Fibroblast of skin of right quadriceps (primary cell): ENCODE measurements at regions not wholly inside any gene's neighbourhood (a gene's known extent, or its start where the extent isn't known, plus 50 kb on each side); places are given as distances from the start of the nearest gene placed in this dataset.
"Not testable (repeated sequence)": the region's sequence is repeated elsewhere in the genome, so short reads cannot be mapped to it uniquely, and the experiment has no call there.

Experiments used
- DNase-seq: peaks from one replicate; pipeline ENCODE4 v3.0.0-alpha.2; 2013

DNA sequence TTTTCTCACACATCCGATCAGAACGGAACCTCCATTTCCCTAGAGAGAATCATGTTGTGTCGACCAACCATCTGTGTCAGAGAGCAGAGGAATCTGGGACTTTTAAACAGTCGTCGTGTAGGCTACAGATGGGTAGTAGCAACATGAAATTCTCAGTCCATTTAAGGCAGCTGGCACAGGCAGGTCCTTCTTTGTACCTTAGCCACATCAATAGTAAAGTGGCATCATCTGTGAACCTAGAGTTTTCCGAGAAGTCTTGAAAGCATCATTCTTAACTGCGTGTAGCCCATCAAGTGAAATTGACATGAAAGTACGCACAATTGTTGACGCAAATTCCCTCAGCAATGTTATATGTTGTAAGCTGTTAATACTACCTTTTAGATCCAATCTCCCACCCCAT lies 114.5 kb upstream of the GRM7 start:
- no peak for DNase-seq

DNA sequence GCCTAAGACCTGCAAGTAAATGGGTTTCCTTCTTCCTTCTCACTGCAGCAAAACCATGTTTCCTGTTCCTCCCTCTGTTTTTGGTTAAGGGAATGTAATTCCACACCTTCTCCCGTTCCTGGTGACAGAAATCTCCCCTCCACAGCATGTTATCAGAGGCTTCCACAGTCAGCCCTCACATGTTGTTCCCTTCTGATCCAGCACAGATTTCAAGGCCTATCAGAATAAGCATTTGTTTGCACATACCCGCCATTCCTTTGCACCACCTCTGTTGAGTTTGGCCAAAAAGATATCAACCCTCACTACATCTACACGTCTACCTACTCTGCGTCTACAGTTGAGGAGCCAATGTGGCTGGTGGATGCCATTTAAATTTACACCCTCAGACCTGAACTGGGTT lies 113.9 kb upstream of the GRM7 start:
- no peak for DNase-seq

DNA sequence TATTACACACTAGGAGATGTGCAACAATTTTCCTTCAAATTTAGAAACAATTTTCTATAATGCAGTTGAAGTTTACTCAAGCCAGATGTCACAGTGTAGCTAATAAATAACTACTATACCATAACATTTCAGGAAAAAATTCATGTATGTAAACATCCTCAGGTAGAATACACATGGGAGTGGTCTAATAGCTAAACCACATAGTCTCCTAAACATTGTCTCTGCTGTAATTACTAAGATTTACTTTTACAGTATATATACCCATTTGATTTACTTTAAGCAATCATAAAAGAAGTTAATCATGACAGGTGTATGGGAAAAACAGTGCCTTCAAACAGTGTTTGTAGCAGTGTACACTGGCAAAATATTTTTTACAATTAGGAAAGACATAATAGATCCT lies 110.1 kb upstream of the GRM7 start:
- DNase-seq: no peak

DNA sequence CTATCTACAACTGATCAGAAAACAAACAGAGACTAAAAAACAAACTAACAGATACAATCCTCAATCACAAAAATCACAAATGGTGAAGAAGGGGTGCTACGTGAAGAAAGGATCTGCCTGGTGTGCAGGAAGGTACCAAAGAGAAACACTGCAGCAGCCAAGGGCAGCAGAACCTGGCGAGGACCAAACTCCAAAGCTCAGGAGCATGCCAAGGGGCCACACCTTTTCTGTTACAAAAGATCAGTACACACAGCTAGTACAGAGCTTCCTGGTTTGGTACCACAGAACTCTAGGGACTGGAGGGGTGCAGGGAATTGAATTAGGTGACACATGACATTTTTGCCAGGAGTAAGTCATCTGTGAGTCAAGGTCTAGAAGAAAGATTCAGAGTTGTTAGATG lies 107.4 kb upstream of the GRM7 start:
- DNase-seq: no peak

DNA sequence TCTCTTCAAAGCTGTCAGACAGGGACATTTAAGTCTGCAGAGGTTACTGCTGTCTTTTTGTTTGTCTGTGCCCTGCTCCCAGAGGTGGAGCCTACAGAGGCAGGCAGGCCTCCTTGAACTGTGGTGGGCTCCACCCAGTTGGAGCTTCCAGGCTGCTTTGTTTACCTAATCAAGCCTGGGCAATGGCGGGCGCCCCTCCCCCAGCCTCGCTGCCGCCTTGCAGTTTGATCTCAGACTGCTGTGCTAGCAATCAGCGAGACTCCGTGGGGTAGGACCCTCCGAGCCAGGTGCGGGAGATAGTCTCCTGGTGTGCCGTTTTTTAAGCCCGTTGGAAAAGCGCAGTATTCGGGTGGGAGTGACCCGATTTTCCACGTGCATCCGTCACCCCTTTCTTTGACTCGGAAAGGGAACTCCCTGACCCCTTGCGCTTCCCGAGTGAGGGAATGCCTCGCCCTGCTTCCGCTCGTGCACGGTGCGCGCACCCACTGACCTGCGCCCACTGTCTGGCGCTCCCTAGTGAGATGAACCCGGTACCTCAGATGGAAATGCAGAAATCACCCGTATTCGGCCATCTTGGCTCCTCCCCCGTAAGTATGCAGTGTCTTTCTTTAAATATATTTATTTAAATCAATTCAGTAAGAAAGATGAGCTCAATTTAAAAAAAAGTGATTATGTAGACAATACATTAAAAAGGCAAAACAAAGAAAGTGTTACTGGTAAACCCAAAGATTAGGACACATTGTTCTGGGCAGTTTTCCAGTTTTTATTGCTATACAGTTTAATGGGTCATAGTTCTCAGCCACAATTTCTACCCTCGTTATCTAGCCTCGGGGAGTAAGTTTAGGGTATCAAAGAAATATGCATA lies 91.2 kb upstream of the GRM7 start:
- not testable (repeated sequence) for DNase-seq

DNA sequence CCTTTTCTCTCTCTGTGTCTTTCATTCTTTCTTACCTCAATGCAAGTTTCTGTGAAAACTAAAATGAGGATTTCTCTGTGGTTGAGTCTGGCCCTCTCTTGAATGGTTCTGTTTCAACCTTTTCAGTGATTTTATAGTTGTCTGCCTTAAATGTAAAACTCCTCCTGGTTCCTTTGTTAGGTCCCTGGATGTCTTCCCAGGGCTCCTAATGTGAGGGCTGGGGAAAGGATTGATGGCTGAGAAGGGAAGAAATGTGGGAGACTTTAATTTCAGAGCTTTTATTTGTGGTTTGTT lies 90.6 kb upstream of the GRM7 start:
- DNase-seq: no peak

DNA sequence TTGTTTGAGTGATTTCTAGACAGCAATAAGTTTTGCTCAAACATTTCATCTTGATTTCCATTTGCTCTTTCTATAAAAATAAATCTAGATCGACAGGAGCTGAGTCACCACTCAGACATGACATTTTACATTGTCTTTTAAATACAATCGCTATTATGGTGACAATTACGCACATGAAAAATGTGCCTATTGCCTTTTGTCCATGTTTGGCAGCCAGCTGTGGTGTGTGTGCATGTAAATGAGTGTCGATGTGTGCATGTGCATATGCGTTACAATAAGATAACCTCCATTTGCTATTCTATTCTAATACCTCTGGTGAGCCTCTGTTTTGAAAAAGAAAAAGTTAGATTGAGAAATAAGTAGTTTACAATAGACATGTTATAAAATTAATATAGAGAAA lies 89.7 kb upstream of the GRM7 start:
- no peak for DNase-seq

DNA sequence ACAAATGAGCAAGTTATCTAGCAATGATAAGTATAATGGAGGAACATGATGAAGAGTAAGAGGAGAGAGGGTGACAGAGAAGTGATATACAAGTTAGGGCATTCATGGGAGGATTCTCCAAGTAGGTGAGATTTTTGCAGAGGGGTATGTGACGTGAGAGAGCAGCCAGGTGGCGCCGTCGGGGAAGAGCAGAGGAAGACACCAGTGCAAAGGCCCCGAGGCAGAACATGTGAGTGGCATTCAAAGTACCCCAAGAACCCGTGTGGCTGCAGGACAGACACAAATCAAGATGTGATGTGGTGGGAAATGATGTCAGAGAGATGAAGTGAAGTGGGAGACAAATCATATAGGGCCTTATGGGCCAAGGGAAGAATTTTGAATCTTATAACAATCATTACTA lies 81.8 kb upstream of the GRM7 start:
- no peak for DNase-seq

DNA sequence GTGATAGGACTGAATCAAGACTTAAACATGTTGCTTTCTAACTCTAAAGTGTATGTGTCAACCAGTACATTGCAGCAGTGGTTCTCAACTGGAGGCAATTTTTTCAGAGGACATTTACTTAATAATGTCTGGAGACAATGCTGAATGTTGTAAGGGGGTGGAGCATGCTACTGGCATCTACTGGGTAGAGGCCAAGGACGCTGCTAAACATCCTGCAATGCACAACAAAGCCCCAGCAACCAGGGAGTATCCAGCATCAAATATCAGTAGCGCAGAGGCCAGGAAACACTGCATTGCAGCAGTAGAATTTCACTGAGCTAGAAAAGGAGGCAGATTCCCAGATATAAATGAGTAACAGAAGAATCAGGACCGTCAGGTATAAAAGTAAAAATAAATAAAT lies 79.8 kb upstream of the GRM7 start:
- DNase-seq: no peak

DNA sequence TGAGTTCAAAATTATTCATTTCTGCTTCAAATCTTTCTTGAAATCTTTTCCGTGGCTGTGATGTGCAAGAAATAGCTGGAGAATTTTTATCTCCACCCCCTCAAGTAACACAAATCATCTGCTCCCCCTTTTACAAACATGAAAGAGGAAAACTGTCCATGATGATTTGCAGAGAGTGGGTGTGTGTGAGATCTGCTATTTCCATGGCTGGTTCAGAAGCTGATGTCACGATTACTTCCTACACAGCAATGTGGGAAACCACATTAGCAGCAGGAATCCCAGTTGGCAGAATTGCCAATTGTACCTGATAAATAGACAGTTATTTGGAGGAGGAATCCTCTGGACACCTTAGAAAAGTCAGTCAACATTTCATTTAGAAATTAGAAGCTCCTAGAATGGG lies 75.2 kb upstream of the GRM7 start:
- no peak for DNase-seq

DNA sequence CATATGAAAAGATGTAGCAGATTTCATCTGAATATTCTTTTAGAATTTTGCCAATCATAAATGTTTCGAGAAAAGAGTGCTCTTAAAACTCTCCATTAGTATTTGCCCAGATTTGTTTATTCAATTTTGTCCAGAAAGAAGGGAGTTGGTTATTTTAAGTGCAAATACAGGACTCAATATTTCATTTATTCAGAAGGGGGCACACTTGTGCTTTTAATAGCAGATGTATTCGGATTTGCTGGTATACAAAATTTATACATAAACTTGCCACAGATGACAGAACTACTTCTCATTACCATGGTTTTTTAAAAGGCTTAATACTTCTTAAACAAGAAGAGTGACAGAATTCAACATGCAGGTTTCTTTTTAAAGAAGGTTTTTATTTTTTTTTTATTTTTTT lies 69.8 kb upstream of the GRM7 start:
- no peak for DNase-seq

DNA sequence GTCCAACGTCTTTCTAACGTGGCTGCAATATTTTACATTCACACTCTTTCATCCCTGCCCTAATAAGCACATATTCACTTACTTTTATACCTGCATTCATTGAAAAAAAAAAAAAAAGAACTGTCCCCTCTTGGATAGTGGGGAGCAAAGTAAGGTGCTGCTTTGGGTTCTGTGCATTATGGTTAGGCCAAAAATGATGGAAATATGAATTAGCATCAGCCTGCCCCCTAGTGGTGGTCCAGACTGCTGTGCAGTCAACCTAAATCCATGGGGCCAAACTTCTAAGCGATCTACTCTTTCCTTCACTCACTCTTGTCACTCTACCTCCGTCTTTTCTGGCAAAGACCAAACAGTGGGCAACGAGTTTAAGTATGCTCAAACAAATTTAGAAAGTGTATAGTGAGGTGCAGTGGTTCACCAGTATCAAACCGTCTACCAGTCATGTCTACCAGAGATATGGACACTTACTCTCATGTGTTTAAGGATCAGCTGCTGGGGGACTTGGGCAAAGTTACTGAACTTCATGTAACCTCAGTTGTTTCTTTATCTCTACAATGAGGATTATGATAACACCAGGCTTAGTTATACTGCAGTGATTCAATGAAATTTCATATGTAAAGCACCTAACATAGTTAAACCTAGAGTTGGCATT lies 61.5 kb upstream of the GRM7 start:
- DNase-seq: peak; percentile 9

DNA sequence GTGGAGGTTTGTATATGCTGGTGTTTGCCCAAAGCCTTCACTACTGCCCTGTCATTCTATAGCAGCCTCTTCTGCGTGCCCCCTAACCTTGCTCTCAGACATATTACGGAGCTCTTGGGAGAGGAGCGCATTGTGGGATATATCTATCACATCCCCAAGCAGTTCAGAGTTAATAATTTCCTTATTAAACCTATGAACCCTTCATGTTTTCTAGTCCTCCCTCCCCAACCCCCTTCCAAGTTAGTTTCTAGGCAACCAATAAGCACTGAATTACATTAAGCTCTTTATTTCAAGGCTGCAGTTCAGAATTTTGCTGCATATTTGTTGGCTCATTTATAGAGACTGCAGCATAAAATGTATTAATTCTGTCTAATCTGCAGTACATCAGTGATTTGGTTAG lies 57.3 kb upstream of the GRM7 start:
- DNase-seq: no peak

DNA sequence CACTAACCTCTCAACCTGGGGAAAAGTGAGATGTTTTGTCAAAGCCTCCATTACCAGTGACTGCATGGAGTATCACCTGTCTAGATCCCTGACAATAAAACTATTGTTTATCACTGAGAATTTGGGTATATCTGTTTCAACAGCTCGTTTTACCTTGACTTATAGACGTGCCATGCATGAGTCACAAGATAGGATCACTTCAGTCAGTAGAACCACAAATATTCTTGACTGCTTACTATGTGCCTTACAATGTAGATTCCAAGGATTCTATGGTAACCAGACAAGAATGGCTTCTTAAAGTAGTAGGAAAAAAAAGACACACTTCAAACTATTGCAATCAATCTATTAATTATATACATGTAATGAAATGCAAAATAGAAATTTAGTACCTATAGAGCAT lies 55.7 kb upstream of the GRM7 start:
- DNase-seq: peak; percentile 42

DNA sequence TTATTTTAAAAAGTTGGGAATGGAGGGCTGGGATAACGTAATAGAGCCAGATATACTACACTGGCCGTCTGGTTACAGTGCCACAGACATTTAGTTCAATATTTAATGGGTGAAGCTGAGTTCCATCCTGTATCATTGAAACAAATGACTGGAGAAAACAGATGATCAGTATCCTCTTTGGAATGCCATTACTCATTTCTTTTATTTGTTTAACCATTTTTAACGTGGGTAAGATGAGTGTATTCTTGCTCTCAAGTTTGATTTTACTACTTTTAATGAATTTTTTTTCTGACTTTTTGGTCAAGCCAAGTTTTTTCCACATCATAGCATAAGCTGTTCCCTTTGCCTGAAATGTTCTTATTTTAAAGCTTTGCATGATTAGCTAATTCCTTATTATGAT lies 53.9 kb upstream of the GRM7 start:
- DNase-seq: peak; percentile 4

DNA sequence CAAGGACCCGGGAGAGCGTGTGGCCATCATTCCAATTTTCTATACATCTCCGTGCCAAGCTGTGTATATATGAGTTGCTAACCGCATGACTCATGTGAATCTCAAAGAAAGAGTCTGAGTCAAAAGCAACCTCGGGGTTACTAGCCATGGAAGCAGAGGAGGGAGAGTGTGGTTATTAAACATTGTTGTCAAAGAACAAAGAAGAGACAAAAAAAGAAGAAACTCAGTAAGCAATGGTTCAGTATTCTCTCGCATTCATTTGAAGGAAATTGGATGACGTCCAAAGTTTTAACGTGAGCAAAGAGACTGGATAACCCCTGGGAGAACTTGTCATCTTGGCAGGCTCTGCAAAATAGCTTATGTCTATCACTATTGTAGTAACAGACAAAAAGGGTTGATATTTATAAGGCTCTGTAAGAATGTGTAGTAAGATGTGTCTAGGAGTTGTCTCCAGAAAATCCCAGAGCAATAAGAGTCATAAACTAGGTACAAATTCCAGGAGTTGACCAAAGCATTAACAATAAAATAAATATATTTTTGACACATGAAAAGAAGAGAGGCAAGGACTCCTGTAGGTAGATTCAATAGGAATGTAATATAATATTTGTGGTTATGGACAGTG lies 52.8 kb upstream of the GRM7 start:
- peak; percentile 68 for DNase-seq

DNA sequence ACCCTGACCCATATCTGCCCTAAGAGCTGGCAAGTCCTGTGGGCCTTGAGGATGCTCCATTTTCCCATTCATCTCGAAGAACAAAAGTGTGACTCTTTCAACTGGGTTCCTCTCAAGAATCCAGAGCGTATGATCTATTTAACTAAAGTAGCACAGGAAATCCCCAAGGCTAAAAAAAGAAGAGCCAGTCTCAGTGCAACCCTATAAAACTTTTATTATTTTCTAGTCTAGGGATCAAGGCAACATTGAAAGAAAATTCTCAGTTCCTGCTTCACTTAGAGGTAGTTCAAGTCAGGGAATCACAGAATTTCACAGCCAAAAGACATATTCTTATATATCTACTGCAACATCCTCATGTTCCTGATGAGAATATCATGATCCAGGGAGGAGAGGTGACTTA lies 51.6 kb upstream of the GRM7 start:
- DNase-seq: no peak
